ENCODE measurements at regions not wholly inside any gene's neighbourhood (a gene's known extent, or its start where the extent isn't known, plus 50 kb on each side); places are given as distances from the start of the nearest gene placed in this dataset.
"Not testable (repeated sequence)": the region's sequence is repeated elsewhere in the genome, so short reads cannot be mapped to it uniquely, and the experiment has no call there.

DNA sequence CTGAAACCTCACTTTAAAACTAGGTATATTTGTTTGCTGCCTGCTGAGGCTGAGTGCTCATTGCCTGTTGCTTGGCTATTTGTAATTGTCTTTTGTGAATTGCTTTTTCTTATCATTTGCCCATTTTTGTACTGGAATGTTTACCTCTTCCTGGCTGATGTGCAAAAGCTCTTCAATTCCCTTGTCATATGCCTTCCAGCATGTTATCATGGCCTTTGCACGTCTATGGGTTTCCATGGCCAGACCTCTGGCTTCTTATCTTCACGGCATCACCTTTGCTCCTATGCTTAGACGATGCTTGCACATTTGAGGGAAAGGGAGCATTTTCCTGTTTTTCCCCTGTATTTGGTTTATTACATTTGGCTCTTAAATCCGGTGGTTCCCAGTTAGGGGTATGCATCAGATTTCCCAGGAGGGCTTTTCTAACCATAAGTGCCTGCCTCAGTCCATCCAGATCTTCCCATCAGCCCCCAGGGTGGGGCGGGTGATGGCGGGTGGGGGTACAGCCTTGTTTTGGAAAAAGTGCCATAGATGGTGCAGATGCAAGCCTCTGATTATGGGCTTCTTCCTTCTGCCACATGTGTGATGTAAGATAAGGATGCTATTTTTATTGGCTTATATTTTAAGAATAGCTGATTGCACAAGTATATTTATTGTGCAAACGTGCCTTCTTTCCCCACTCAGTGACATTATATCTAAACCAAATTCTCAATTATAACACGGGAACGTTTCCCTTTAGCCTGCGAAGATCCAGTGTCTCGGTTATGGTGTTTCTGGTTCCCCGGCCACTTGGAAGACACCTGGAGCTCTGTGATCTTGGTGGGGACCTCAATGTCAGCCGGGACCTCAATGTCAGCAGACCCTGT, 70.6 kb upstream of the SEPTIN5 start:
- no peak for ATAC-seq

DNA sequence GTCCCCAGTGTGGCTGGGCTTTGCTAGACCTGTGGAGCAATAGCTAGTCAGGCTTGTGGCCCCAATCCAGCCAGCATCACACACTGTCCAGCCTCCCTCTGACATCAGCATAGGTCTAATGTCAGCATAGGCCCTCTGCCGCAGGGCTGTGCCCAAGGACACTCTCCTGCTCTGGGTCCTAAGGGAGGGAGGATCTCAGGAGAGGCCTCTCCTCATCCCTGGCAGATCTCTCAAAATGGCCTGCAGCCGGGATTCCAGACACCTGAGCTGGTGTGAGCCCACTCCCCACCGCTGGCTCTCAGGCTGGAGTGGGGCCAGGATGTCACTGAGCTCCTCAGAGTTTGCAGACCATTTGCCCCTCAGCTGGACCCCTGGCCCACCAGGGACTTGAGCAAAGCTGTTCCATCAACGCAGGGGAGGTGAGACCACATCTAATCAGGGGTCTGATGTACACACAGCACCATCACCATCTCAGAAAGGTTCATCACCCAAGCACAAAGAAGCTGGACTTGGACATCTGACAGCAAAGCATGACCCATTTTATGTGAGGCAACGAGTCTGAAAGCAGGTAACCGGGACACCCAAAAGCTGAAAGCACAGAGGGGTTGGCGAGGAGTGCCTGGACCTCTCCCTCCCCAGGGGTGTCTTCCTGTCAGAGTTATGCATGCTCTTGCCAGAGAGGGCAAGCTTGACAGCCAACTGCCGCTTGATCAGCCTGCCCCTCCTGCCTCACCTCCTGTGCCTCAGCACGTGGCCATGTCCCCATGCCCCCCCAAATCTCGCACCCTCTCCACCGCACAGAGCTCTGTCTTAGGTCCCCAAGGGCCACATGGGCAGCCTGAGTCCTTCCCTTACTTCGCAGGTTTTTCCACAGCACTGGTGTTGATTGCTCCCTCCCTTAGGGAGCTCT, 69.7 kb upstream of the SEPTIN5 start:
- no peak for ATAC-seq

DNA sequence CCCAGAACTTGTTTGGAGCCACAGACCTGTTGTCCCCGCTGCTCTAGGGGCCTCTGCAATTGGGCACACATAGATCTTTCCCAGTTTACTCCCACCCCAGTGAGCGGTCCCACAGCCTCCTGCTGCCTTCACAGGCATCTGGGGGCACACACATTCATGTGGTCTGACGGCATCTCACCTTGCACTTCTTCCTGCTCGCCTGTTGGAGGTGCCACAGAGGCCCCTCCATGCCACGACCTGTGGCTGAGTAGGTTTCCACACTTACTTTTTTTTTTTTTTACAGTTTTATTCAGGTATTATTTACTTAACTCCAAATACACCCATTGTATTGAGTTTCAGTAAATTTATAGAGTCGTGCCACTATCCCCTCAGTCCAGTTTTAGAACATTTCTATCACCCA, 68.9 kb upstream of the SEPTIN5 start:
- ATAC-seq = no peak

DNA sequence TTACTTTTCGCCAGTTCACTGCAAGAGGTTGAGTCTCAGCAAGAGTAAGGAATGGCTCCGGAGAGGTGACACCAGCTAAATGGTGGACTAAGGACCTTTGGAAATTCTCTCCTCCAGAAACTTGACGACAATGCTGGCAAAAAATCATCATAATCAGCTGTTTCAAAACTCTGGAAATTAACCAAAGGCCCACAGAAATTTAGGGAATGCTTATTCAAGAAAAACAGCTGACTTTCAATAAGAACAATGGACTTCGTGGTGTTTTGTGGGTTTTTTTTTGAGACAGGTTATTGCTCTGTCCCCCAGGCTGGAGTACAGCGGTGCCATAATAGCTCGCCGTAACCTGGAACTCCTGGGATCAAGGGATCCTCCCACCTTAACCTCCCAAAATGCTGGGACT, 68.4 kb upstream of the SEPTIN5 start:
- ATAC-seq = no peak

DNA sequence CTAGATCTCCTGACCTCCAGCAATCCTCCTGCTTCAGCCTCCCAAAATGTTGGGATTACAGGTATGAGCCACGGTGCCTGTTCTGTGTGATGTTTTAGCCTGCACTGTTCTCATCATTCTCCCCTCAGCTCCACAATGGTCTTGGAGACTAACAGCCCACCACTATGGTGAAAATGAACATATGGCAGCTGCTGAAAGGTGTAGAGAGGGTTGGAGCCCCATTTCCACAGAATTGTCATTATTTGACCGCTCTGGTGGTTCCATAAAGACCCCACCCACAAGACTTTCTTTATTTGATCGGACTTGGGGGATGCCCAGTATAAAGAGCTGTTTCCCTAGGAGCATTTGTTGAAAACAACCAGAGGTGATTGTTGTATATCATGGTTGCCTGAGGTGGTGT, 67.9 kb upstream of the SEPTIN5 start:
- no peak for ATAC-seq

DNA sequence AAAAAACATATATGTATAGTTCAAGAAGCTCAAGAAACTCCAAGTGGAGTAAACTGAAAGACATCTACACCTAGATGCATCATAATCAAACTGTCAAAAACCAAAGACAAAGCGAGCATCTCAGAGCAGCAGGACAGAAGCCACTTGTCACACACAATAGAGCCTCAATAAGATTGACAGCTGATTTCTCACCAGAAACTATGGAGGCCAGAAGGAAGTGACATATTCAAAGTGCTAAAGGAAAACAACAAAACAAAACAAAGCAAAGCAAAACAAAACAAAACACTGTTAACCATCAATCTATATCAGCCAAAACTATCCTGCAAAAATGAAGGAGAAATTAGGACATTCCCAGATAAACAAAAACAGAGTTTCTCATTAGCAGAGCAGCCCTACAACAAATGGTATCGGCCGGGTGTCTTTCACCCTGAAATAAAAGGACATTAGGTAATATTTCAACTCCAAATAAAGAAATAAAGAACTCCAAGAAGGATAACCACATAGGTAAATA, 65.8 kb upstream of the SEPTIN5 start:
- ATAC-seq = no peak

DNA sequence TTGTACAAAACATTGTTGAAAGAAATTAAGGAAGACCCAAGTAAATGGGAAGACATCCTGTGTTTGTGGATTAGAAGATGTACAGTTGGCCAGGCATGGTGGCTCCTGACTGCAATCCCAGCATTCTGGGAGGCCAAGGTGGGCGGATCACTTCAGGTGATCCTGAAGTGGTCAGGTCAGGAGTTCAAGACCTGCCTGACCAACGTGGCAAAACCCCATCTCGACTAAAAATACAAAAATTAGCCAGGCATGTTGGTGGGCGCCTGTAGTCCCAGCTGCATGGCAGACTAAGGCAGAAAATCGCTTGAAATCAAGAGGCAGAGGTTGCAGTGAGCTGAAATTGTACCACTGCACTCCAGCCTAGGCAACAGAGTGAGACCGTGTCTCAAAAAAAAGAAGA, 62.0 kb upstream of the SEPTIN5 start:
- ATAC-seq = no peak

DNA sequence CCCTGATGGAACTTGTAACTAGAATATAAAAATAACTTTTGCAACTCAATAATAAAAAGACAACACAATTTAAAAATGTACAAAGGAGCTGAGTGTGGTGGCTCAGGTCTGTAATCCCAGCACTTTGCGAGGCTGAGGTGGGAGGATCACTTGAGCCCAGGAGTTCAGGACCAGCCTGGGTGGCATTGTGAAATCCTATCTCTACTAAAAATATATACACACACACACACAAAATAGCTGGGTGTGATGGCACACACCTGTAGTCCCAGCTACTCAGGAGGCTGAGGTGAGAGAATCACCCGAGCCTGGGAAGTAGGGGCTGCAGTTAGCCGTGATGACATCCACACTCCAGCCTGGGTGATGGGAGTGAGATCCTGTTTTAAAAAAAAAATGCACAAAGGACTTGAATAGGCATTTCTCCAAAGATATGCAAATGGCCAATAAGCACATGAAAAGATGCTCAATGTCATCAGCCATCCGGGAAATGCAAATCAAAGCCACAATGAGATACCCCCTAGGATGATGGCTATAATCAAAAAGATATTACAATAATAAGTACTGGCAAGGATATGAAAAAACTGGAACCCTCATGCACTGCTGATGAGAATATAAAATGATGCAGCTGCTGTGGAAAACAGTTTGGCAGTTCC, 59.8 kb upstream of the SEPTIN5 start:
- no peak for ATAC-seq

DNA sequence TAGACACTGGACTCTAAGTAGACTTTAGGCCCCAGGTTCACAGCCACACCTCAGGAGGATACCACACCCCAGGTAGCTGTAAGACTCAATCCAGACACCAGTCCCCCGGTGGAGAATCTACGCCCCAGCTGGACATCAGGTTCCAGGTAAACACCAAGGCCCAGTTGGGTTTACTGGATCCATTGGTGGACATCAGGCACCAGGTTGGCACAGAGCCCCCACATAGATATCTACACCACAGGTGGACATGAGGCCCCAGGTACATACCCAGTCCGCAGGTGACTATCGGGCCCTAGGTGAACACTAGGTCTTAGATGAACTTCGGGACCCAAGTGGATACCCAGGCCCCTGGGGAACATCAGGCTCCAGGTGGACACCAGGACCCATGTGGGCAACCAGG, 58.9 kb upstream of the SEPTIN5 start:
- ATAC-seq = no peak

DNA sequence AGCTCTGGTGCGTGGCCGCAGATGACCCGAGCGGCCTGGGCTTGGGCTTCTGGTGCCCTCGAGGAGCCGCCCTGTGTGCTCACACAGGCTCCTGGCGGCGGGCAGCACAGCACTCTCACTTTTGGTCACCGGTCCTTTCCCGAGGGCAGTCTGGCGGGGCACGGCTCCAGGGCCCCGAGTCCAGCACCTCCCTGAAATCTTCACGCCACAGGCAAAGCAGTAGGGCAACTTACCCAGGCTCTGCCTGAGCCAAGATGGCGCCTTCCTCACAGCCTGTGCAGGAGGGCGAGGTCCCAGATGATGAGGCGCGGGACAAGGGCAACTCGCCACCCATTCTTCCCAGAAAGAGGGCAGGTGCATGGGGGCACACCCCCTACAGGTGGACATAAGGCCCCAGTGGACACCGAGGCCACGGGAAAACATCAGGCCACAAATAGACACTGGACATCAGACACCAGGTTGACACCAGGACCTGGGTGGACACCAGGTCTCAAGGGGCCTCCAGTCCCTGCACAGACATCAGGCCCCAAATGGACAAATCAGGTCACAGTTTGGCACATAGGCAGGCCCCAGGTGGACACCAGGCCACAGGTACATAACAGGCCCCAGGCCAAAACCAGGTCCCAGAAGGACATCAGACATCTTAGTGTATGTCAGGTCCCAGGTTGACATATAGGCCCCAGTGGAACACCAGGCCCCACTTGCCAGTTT, 57.6 kb upstream of the SEPTIN5 start:
- no peak for ATAC-seq

DNA sequence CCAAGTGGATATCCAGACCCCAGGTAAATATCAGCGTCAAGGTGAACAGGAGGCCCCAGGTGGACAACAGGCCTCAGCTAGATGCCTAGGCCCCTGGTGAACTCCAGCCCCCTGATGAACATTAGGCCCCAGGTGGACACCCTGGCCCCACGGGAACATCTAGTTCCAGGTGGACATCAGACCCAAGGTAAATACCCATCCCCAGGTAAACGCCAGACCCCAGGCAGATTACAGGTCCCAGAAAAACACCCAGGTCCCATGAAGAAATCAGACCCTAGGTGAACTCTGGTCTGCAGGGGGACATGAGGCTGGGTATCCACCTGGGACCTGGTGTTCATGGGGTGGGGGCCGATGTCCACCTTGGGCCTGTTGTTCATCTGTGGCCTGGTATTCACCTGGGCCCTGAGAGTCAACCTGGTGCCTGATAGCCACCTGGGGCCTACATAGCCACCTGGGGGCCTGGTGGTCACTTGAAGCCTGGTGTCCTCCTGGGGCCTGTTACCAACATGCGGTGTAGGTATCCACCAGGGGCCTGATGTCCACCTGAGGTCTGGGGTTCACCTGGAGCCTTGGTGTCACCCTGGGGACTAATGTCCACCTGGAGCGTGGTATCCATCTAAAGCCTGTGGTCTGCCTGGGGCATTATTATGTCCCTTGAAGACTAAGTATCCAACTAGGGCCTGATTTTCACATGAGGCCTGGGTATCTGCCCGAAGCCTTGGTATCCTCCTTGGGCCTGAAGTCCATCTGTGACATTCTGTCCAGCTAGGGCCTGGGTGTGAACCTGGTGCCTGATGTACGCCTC, 56.8 kb upstream of the SEPTIN5 start:
- ATAC-seq = no peak

DNA sequence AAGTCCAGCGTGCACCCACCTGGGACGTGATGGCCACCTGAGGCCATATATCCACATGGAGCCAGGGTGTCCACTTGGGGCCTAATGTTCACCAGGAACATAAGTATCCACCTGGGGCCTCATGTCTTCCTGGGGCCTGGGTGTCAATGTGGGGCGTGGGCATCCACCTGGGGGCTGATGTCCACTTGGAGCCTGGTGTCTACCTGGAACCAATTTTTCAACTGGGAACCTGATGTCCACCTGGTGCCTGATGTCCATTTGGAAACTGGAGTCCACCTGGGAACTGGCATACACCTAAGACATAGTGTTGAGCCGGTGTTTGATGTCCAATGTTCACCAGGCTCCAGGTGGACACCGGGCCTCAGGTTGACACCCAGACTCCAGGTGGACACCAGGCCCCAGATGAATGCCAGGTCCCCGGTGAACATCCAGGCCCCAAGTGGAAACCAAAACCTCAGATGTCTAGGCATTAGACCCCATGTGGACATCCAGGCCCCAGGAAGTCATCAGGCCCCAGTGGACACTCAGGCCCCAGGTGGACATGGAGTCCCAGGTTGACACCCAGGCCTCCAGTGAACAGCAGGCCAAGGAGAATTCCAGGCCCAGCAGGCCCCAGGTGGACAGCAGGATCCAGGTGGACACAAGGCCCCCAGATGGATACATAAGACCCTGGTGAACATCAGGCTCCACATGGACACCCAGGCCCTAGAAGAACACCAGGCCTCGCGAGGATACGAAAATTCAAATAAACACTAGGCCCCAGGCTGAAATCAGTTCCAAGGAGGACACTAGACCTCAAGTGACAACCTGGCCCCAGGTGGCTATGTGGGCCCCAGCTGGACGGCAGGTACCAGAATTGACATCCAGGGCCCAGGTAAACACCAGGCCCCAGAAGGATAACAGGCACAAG, 56.0 kb upstream of the SEPTIN5 start:
- ATAC-seq = no peak

DNA sequence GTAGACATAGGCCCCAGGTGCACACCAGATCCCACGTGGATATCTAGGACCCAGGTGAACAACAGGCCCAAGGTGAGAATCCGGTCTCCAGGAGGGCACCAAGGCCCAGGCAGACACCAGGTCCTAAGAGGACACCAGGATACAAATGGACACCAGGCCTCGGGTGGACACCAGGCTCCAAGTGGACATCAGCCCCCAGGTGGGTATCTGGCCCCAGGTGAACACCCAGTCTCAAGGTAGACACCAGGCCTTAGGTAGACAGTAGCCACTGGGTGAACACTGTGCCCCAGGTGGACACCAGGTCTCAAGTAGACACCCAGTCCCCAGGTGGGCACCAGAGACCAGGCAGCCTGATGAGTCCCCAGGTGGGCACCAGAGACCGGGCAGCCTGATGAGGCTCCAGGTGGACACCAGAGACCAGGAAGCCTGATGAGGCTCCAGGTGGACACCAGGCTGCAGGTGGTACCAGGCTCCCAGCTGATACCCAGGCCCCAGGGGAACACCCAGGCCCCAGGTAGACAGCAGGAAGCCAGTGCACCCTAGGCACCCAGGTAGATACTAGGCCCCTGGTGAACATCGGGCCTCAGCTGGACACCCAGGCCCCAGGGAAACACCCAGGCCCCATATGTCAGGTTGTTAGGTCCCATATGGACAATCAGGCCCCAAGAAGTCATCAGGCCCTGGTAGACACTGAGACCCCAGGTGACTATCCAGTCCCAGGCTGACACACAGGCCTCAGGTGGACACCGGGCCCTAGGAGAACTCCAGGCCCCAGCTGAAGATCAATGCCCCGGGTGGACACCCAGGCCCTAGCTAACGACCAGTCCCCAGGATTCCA, 55.1 kb upstream of the SEPTIN5 start:
- ATAC-seq = no peak

DNA sequence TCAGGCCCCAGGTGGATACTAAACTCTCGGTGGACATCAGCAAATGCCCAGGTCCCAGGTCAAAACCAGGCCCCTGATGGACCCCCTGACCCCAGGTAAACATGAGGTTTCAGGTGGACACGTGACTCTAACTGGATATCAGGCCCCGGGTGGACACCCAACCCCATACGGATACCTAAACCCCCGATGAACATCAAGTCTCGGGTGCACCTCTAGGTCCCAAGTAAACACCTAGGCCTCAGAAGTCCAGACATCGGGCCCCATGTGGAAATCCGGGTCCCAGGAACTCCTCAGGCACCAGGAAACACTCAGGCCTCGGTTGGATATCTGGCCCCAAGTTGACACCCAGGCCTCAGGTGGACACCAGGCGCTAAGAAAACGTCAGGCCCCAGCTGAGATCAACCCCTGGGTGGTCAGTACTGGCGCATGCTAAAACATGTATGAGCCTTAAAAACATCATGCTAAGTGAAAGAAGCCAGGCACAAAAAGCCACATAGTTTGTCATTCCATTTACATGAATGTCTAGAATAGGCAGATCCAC, 54.4 kb upstream of the SEPTIN5 start:
- no peak for ATAC-seq

DNA sequence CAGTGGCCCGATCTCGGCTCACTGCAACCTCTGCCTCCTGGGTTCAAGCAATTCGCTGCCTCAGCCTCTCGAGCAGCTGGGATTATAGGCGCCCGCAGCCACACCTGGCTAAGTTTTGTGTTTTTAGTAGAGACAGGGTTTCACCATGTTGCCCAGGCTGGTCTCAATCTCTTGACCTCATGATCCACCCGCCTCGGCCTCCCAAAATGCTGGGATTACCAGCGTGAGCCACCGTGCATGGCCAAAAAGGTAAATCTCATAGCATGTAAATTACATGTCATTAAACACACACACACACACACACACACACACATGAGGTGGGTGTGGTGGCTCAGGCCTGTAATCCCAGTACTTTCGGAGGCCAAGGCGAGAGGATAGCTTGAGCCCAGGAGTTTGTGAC, 53.7 kb upstream of the SEPTIN5 start:
- ATAC-seq = not testable (repeated sequence)

DNA sequence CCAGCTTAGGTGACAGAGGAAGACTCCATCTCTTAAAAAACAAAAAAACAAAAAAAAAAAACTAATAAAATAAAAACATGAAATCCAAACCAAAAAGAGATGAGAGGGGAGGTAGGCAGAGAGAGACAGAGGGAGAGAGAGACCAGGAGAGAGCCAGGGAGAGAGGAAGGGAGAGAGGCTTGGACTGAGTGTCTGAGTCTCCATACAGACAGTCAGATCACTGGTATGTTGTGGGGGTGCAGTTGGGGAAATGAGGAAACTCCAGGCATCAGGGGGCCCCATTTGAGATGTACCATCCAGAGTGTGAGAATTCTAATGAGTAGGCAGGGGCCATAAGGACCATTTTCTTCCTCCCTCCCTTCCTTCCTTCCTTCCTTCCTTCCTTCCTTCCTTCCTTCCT, 53.1 kb upstream of the SEPTIN5 start:
- no peak for ATAC-seq

DNA sequence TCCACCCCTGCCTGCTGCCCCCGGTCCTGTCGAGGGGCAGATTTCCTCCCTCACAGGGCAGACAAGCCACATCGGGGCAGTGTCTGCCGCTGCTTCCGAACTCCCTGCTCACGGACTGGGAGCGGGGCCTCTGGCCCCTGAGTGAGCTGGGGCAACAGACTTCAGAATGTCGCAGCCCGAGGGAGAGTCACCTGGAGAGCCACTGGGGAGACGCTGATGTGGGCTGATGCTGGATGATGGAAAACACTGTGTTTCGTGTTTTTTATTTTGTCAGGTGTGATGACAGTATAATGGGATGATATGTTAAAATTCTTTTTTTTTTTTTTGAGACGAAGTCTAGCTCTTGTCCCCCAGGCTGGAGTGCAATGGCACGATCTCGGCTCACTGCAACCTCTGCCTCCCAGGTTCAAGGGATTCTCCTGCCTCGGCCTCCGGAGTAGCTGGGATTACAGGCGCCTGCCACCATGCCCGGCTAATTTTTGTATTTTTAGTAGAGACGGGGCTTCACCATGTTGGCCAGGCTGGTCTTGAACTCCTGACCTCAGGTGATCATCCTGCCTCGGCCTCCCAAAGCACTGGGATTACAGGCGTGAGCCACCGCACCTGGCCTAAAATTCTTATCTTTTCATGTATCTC, 52.1 kb upstream of the SEPTIN5 start:
- not testable (repeated sequence) for ATAC-seq

DNA sequence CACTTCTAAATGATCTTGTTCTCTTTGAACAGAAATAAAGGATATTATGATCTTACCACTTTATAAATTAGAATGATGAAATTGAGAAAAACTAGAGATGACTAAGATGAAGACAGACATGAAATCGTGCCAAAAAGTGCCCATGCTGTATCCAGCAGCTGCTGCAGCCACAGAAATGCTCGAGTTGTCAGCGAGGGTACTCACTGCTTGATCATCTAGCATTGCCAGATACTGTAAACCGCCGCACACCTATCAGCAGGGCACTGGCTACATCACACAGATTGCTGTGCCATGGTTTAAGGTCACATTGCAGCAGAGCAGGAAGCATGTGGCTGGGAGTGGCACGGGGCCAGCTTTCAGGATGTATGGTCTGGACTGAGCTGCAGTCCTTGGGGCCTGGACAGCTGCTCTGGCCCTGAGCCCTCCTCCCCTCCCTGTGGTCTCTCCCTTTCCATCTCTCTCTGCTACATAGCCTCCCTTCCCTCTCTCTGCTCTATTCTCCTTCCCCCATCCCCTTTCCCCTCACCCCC, 51.0 kb upstream of the SEPTIN5 start:
- peak; percentile 53 for ATAC-seq
